Liver (tissue), 8 donors: ENCODE measurements at regions not wholly inside any gene's neighbourhood (a gene's known extent, or its start where the extent isn't known, plus 50 kb on each side); places are given as distances from the start of the nearest gene placed in this dataset.

Source experiments
- DNase-seq: peaks from one replicate; pipeline ENCODE4 v3.0.0-alpha.2; 2017; ENCODE audit warnings: low spot score
- H3K27ac ChIP-seq, 2 donors: one replicate each; pipeline ENCODE4 v1.7.0; 2013; ENCODE audit warnings: inconsistent platforms in 2 of 2, low read length in 2 of 2, control low read depth in 1 of 2, low read depth in 1 of 2, mild to moderate bottlenecking in 1 of 2
- H3K27me3 ChIP-seq, 4 donors: one replicate each; pipeline versions ENCODE4 v1.6.1 to v1.7.0; 2013; ENCODE audit warnings: low read length in 3 of 4, inconsistent platforms in 1 of 4, mild to moderate bottlenecking in 1 of 4, moderate library complexity in 1 of 4; ENCODE audit not compliant: control insufficient read depth in 4 of 4, insufficient read depth in 4 of 4
- H3K36me3 ChIP-seq, 4 donors: one replicate each; pipeline versions ENCODE4 v1.6.1 to v1.7.0; 2013; ENCODE audit warnings: low read length in 3 of 4, mild to moderate bottlenecking in 3 of 4, low read depth in 1 of 4, moderate library complexity in 1 of 4; ENCODE audit not compliant: control insufficient read depth in 4 of 4, insufficient read depth in 3 of 4
- H3K4me1 ChIP-seq, 4 donors: one replicate each; pipeline versions ENCODE4 v1.6.1 to v1.7.0; 2013; ENCODE audit warnings: low read length in 3 of 4, mild to moderate bottlenecking in 3 of 4, moderate library complexity in 1 of 4; ENCODE audit not compliant: control insufficient read depth in 4 of 4, insufficient read depth in 4 of 4
- H3K4me3 ChIP-seq, 3 donors: one replicate each; pipeline versions ENCODE4 v1.6.1 to v1.7.0; 2013; ENCODE audit warnings: low read length in 3 of 3, control low read depth in 1 of 3, low read depth in 1 of 3, mild to moderate bottlenecking in 1 of 3
- H3K9ac ChIP-seq, 2 donors: one replicate each; pipeline ENCODE4 v1.7.0; 2013; ENCODE audit warnings: low read length in 2 of 2, mild to moderate bottlenecking in 2 of 2, moderate library complexity in 2 of 2, control low read depth in 1 of 2, low read depth in 1 of 2
- H3K9me3 ChIP-seq, 4 donors: one replicate each; pipeline versions ENCODE4 v1.6.1 to v1.7.0; 2013; ENCODE audit warnings: low read length in 3 of 4; ENCODE audit not compliant: control insufficient read depth in 4 of 4
- ATF3 ChIP-seq: IDR thresholded peaks from 2 replicates; pipeline ENCODE4 v1.6.1; 2016; ENCODE audit warnings: antibody characterized with exemption
- CTCF ChIP-seq: fragments of 150-350 bp; IDR thresholded peaks from 2 replicates; pipeline ENCODE4 v1.5.1; 2017; ENCODE audit warnings: improper control_type of control experiment, low read depth, low read length; ENCODE audit not compliant: missing input control
- EGR1 ChIP-seq, 2 donors: IDR thresholded peaks; 2 replicates each; pipeline ENCODE4 v1.6.1; 2016 to 2018; ENCODE audit warnings: antibody characterized with exemption in 2 of 2, low read depth in 2 of 2
- FOXA1 ChIP-seq: IDR thresholded peaks from 2 replicates; pipeline ENCODE4 v1.6.1; 2016; ENCODE audit warnings: antibody characterized with exemption
- FOXA2 ChIP-seq: IDR thresholded peaks from 2 replicates; pipeline ENCODE4 v1.6.1; 2016; ENCODE audit warnings: antibody characterized with exemption
- GABPA ChIP-seq, 2 donors: IDR thresholded peaks in 1 of 2; conservative IDR thresholded peaks in 1 of 2; 2 replicates each; pipeline ENCODE4 v1.6.1; 2016; ENCODE audit warnings: antibody characterized with exemption in 2 of 2, mild to moderate bottlenecking in 1 of 2, moderate library complexity in 1 of 2
- HNF4A ChIP-seq, 2 donors: conservative IDR thresholded peaks; 2 replicates each; pipeline ENCODE4 v1.6.1; 2016; ENCODE audit warnings: antibody characterized with exemption in 2 of 2, mild to moderate bottlenecking in 2 of 2
- HNF4G ChIP-seq: IDR thresholded peaks from 2 replicates; pipeline ENCODE4 v1.6.1; 2016; ENCODE audit warnings: antibody characterized with exemption
- JUND ChIP-seq, 2 donors: IDR thresholded peaks; 2 replicates each; pipeline ENCODE4 v1.6.1; 2016; ENCODE audit warnings: antibody characterized with exemption in 2 of 2
- MAX ChIP-seq: IDR thresholded peaks from 2 replicates; pipeline ENCODE4 v1.6.1; 2016; ENCODE audit warnings: antibody characterized with exemption
- NR2F2 ChIP-seq: IDR thresholded peaks from 2 replicates; pipeline ENCODE4 v1.6.1; 2016; ENCODE audit warnings: antibody characterized with exemption
- RAD21 ChIP-seq, 2 donors: IDR thresholded peaks; 2 replicates each; pipeline ENCODE4 v1.6.1; 2016; ENCODE audit warnings: antibody characterized with exemption in 2 of 2, mild to moderate bottlenecking in 2 of 2
- REST ChIP-seq: IDR thresholded peaks from 2 replicates; pipeline ENCODE4 v1.6.1; 2016; ENCODE audit warnings: antibody characterized with exemption, mild to moderate bottlenecking
- RXRA ChIP-seq, 2 donors: IDR thresholded peaks; 2 replicates each; pipeline ENCODE4 v1.6.1; 2017 to 2018; ENCODE audit warnings: antibody characterized with exemption in 2 of 2, mild to moderate bottlenecking in 1 of 2
- SP1 ChIP-seq: IDR thresholded peaks from 2 replicates; pipeline ENCODE4 v1.6.1; 2018; ENCODE audit warnings: antibody characterized with exemption, mild to moderate bottlenecking
- TAF1 ChIP-seq: conservative IDR thresholded peaks from 2 replicates; pipeline ENCODE4 v1.6.1; 2016; ENCODE audit warnings: antibody characterized with exemption, mild to moderate bottlenecking
- YY1 ChIP-seq: IDR thresholded peaks from 2 replicates; pipeline ENCODE4 v1.6.1; 2016; ENCODE audit warnings: antibody characterized with exemption, mild to moderate bottlenecking
- ZBTB33 ChIP-seq: IDR thresholded peaks from 2 replicates; pipeline ENCODE4 v1.6.1; 2016; ENCODE audit warnings: antibody characterized with exemption
- WGBS: extraction: QIAGEN DNeasy Blood & Tissue Kit; methylation state at CpG from one replicate; pipeline ENCODE4 v1.1.7; 2013; 5-methylcytosine and 5-hydroxymethylcytosine counted together
- donor health status: healthy.
- donor health status: healthy.
- donor health status: healthy.
- donor health status: healthy.
- donor health status: healthy.

GRCh38 chr10:131781791-131782190, 119.0 kb upstream of the PPP2R2D start:
- DNase-seq, result no peak
- TF ChIP-seq GABPA (IDR thresholded peaks at IDR 0.05 in 1 of 2, conservative IDR thresholded peaks at IDR 0.05 in 1 of 2), result no peak
- no peak for TF ChIP-seq YY1
- TF ChIP-seq FOXA2, result no peak
- TF ChIP-seq RAD21 (IDR thresholded peaks at IDR 0.05), result no peak
- TF ChIP-seq ZBTB33, result no peak
- no peak for TF ChIP-seq CTCF
- TF ChIP-seq FOXA1, result no peak
- no peak for TF ChIP-seq HNF4G
- TF ChIP-seq NR2F2, result no peak
- TF ChIP-seq ATF3, result no peak
- TF ChIP-seq HNF4A (conservative IDR thresholded peaks at IDR 0.05), result no peak
- TF ChIP-seq RXRA (IDR thresholded peaks at IDR 0.05), result no peak
- TF ChIP-seq SP1, result no peak
- TF ChIP-seq REST, result no peak
- TF ChIP-seq JUND (IDR thresholded peaks at IDR 0.05), result no peak
- no peak for TF ChIP-seq MAX
- TF ChIP-seq EGR1 (IDR thresholded peaks at IDR 0.05; ENCODE audit: low read depth in 2 of 2), result no peak
- no peak for TF ChIP-seq TAF1
- H3K9ac ChIP-seq, result no peak overlapping the region
- H3K36me3 ChIP-seq, result no peaks in the 10 kb centered on the region
- no peak overlapping the region for H3K27ac ChIP-seq
- no peaks in the 10 kb centered on the region for H3K4me1 ChIP-seq
- H3K27me3 ChIP-seq, result no peaks in the 10 kb centered on the region
- WGBS, result 96% methylated on average over 4 of the region's 4 CpGs
- H3K4me3 ChIP-seq, result no peak overlapping the region
- H3K9me3 ChIP-seq, result peaks cover 7 to 14% (median 11%) of the 10 kb centered on the region in 4 donors
